NCI-H82 treated with DMSO at 0.1 percent for 48 hours (cell line): ENCODE measurements at regions not wholly inside any gene's neighbourhood (a gene's known extent, or its start where the extent isn't known, plus 50 kb on each side); places are given as distances from the start of the nearest gene placed in this dataset.
"Not testable (repeated sequence)": the region's sequence is repeated elsewhere in the genome, so short reads cannot be mapped to it uniquely, and the experiment has no call there.

ENCODE experiments used
- DNase-seq: peaks from one replicate; lab custom pipeline; 2025; ENCODE audit not compliant: unreplicated experiment; lab: John Stamatoyannopoulos, UW

DNA sequence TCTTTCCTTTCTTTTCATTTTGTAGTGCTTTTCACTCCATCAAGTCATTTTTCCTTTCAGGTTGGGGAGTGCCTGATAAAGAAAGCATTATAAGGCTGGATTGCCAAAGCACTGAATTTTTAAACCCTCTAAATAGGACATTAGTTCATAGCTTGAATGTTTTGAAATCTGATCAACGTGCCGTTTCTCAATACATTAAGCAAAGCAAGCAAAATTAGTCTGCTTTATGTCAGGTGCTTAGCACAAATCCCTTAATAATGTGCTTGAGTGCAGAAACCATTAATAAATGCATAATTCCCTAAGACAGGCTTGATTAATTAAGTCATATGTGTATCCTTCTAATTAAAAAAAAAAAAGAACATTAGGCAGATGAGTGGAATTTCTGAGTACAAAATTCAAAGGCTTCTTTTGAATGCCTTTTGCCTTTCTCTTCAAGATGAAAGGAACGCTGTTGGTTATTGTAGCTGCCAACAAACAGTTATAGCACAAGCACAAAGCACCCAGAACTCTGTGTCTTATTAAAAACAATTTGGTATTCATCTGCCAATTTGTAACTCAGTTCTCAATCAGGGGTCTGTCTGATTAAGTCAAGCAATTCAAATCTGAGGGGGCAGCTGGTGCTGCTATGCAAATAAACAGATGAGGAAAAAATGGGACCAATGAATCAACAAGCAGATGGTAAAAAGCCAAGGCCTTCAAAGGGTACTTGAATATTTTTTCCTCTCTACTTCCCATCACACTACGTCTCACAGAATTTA, 233.7 kb downstream of the TLE1 start:
- peak; percentile 29 for DNase-seq

DNA sequence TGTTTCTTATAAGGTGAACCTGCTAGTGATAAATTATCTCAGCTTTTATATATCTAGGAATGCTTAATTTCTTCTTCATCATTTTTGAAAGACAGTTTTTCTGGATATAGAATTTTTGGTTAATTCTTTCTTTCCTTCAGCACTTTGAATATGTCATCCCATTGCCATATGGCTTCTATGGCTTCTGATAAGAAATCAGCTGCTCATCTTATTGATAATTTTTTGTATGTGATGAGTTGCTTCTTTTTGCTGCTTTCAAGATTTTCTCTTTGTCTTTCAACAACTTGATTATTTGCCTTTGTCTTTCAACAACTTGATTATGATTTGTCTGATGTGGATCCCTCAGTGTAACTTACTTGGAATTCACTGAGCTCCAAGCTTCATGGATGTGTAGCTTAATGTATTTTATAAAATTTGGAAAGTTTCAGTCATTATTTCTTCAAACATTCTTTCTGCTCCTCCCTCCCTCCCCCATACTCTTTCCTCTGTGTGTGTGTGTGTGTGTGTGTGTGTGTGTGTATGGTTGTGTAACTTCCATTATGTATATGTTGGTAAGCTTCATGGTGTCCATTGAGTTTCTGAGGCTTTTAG, 243.9 kb downstream of the TLE1 start:
- no peak for DNase-seq

DNA sequence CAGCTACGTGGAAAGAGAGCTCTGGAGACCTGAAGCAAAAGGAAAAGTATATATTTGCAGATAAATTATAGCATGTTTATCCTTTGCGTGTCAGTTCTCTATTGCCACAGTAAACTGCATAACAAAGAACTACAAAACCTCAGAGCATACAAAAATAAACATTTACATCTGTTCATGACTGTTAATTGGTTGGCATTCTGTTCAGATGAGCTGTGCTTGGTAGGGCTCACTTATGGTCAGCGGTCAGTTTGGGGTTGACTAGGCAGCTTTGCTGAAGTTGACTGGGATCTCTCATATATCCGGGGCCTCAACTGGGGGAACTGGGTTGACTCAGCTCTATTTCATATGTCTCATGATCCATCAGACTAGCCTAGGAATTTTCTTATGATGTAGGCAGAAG, 257.7 kb downstream of the TLE1 start:
- no peak for DNase-seq

DNA sequence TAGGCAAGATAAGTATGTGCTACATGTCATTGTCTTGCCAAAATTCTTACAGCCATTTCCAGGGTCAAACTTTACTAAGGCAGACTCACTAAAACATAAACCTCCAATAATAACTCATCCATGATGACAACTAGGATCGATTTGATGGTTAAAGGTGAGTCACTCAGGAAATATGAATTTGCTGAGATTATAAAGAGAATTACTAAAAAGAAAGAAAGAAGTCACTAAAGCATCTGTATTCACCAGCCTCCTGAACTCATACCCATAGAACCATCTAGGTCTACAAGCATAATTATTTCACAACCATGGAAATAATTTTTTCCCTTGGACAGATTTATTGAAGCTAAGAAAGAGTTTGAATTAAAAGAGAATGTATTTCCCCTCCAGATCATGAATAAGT, 258.6 kb downstream of the TLE1 start:
- DNase-seq = no peak

DNA sequence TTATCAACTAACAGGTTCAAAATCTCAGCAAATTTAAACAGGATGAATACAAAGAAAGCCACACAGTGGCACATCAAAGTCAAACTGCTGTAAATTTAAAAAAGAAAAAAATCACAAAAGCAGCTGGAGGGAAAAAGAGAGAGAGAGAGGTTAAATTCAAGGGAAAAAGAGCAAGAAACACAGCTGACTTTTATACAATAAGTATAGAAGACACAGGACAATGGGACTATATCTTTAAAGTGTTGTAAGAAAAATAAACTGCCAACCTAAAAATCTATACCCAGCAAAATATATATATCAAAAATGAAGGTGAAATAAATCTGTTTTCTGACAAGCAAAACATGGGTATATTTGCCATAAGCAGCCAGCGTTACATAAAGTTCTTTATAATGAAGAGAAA, 261.5 kb downstream of the TLE1 start:
- DNase-seq = no peak

DNA sequence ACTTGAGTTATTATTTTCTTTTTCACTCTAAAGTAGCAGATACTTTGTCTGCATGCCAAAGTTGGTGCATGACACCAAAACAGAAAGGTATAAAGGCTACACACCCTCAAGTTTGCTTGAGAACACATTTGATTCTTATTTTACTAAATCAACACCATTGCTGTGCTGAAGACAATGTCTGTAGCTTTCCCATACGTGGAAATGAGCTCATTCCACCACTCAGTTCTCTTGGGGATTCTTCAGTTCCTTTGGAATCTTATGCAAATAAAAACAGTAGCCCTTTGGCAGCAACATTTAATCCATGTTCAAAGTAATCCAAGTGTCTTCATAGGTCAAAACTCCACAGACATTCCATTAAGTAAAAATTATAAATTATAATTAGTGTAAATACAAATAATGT, 264.9 kb downstream of the TLE1 start:
- DNase-seq = no peak

DNA sequence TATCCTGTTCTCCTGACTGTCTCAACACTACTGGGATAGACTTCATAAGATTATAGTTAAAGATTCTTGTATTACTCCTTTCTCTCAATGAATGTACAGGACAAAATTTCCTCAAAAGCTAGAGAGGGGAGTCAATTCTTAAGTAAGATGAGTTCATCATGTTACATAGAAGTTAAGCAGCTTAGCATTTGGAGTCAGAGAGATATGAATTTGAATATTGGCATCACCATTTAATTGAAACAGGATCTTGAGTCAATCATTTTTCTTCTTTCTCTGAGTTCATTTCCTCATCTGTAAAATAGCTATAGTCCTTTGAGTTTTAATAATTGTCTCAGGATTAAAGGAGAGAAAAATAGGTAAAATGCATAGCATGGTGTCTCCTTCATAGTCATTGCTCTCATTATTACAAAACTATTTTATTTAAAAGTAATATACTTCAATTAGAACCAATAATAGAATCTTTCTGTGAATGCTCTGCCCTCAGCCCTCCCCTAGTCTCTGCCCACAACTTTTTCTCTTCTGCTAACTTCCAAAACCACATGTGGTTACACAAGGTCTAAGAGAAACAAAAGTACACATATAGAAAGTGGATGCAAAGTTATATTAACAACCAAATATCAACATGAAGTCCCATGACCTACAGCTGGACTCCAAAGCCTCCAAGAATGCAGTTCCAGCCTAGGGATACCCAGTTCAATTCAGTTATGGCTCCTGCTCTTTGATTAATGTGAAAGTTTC, 265.6 kb downstream of the TLE1 start:
- no peak for DNase-seq

DNA sequence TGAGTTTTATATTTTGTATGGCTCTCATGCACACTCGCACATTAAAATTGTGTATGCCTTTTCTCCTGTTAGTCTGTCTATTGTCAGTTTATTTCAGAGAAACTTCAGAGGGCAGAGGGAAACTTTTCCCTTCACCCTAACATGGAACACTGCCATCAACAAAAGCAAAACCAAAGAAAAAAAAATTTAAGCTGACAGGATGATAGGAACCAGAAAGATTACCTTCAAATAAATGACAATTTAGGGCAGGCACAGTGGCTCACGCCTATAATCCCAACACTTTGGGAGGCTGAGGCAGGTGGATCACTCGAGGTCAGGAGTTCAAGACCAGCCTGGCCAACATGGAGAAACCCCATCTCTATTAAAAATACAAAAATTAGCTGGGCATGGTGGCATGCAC, 268.3 kb downstream of the TLE1 start:
- not testable (repeated sequence) for DNase-seq

DNA sequence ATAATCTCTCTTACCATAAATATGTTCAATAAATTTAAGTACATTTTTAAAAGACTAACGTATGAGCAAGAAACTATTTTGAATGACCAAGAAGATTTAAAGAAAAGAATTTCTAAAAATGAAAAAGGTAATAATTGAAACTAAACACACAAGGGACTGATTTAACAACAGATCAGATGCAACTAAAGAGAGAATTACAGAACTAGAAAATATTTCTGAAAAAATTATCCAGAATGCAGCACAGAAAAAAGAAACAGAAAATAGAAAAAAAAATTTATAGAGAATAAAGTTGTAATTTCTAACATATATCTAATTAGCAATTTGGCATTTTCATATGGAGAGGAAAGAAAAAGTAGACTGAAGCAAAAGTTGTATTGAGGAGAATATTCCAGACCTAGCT, 269.3 kb downstream of the TLE1 start:
- DNase-seq = no peak

DNA sequence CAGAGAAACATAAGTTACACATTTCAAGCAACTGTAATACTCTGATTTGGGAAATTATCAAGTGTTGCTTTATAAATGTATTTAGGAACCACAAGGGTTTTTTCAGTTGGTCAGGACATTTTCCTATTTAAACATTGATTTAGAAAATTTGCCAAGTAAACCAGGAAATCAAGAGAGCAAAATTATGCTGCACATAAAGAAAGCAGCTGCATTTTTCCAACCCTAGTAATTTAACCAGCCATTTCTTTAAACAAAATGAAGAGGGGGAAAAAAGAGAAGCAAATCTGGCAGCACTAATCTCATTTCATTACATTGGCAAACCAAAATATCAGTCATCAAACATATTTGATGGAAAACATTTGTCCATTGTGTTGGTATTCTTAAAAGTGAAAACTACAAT, 271.4 kb downstream of the TLE1 start:
- no peak for DNase-seq

DNA sequence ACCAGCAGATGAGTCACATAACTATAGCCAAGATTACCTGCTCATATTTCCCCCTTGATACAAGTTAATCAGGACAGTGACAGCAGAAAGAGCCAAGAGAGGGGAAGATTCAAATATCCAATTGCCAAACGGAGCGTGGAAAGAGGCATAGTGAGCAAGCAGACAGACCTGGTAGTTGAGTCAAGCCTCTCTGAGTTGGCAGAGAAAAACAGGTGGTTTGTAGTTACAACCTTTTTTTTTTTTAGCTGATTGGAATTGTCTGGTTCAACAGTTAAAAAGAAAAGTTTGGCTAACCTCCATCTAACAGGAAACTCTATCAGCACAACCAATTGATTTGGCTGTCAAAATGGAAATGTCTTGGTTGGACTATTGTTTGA, 272.1 kb downstream of the TLE1 start:
- no peak for DNase-seq

DNA sequence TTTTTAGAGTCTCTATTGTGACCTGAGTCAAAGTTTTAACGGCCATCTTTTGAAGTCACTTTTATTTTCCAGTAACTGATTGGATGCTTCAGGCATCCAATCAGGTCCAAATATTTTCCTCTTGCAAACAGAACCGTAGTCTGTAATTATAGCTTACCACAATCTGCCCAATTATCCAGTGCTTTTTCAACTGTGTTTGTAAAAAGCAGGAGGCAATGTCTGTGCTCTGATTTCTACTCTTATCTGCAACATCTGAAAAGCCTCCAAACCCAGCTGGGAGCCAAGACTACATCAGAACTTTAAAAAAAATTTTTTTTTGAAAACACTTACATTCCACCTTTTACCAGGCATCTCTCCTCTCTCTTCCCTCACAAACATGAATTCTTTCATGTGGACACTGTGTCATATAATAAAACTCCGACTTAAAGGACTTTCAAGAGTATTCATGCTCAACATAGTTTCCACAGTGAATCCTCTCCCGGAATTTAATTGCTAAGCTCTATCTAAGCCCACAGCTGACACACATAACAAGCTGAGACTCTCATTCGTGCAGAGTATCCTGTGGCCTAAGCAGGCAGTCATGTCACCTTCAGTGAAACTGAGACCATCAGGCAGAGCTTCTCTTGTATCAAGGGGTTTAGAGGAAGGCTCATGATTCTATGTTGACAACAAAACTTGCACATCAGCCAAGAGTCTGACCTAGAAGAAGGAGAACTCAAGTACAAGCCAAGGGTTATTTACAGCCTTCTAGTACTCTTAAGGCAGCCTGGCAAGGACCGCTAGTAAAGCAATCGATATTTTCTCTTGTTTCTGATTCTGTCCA, 272.7 kb downstream of the TLE1 start:
- DNase-seq = no peak

DNA sequence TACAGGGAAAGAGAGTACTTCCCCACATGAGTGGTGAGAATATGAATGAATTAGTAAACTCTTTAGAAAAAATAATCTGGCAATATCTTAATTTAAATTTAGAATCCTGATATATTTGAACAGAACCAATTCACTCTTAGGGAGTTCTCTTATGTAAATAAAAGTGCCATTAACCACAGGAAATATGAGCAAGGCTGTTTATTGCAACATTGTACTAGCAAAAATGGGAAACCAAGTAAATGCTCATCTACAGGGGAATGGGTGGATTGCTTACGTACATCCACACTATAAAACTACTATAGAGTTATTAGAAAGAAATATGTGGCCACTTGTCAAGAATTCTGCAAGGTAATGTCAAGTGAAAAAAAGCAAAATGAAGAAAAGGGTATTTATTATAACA, 274.5 kb downstream of the TLE1 start:
- DNase-seq = no peak

DNA sequence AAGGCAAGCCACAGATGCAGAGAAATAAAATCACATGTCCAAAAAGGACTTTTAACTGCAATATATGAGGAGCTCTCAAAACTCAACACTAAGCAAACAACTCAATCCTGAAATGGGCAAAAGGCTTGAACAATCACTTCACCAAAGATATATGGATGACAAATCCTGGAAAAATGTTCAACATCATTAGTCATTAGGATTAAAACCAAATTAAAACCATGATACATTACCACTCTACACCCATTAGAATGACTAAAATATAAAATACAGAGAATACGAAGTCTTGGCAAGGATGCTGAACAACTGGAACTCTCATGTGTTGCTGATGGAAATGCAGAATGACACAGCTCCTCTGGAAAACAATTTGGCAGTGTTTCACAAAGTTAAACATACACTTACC, 277.4 kb downstream of the TLE1 start:
- DNase-seq = no peak

DNA sequence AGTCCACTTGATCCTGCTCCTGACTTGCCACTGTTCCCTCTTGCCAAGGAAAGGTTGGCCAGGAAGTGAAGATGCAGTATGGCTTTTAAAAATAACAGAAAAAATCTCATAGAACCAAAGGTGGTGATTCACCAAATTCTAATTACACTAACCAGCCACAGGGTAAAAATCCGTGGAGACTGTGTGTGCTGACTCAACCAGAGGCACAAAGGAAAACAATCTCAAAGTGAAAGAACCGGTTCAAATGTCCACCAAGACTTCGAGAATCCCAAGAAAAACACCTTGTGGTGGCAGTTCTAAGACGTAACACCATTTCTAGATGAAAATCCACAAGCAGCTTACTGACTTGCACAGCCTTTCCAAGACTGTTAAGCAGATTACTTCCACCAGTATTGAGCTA, 279.1 kb downstream of the TLE1 start:
- peak; percentile 20 for DNase-seq

DNA sequence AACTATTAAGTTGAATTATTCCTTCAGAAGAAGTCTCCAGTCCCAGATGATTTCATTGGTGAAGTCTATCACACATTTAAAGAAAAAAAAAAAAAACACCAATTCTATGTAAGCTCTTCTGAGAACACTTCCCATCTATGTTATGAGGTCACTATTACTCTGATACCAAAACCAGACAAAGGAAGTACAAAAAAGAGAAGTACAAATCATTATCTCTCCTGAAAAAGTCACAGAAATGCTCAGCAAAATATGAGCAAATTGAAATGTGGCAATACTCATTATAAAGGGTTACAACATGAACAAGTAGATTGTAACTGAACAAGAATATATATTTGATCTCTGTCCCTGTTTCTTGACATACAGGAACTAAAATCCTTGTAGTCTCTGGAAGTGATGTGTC, 280.4 kb downstream of the TLE1 start:
- DNase-seq = no peak

DNA sequence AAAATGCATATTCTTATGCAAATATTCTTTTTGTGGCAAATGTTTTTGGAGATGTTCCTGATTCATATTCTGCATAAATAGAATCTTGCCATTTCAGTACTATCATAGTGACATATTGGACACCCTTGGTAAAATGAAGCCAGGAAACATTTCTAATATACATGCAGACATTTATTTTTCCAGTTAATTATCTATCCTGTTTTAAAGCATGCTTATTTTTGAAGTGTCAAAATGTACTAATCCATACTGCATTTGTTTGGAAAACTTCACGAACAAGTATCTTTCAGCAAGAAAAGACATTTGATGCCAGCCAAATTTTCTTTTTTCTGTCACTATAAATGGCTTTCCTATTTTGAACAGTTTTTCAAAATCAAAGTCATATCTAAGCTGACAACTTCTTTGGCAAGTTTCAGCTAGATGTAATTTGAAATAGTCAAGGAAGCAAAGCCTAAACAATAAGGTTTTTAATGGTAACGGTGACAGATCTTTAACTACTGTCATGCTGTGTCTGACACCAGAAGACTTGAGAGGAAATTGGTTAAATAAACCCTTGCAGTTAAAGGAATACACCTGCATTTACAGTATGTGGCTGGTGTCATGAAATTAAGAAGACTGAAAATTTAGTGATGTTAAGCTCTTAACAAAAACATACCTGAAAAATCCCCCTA, 284.3 kb downstream of the TLE1 start:
- no peak for DNase-seq

DNA sequence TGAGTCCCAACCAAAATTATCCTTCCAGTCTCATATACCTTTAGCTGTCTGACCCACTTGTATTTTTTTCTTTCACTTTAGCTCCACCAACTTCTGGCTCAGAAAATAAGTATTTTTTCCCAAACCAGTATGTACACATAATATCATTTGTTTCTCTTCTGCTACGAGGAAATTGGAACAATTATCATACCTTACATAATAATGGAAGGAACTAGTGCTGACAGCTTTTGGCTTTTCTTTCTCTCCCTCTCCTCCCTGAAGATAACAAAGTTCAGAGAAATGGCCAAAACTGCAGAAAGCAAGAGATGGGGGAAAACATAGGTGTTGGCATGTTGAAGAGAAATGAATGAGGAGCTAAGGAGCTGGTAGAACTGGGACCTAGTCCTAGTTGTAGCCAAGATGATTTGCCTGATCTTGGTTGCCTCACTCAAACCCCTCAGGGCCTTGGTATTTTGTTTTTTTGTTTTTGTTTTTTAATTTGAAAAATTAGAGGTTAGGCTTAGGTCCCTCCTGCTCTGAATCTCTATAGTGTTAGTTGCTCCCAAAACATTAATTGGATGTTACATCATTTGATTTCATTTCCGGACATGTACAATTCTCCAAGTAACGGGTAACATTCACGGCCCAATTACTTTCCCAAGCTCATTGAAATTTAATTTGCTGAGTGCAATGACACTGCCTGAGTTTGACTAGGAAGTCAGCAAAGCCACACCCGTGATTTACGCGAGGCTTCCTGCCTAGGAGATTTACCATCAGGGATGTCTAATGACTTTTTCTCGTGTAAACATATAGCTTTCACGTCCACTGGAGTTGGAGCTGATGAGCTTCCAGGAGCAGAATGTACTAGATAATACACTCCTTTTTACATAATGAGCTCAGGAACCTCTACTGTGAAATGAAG, 291.6 kb downstream of the TLE1 start:
- DNase-seq = no peak

DNA sequence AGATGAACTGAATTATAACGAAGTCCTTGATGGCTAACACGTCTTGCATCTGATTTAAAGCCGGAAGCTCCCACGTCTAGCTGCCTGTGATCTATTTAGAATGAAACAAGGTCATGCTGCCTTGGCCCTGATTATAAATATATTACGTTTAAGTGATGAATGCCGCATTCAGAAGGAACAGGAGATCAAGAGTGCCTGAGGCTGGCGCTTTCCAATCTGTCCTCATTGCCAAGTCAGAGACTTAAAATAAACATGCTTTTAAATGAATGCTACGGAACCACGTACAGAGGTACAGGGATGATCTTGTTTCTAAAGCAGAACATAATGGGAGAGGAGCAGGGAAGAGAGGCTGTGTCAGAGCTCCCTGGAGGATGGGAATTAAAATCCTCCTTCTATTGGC, 292.8 kb downstream of the TLE1 start:
- no peak for DNase-seq

DNA sequence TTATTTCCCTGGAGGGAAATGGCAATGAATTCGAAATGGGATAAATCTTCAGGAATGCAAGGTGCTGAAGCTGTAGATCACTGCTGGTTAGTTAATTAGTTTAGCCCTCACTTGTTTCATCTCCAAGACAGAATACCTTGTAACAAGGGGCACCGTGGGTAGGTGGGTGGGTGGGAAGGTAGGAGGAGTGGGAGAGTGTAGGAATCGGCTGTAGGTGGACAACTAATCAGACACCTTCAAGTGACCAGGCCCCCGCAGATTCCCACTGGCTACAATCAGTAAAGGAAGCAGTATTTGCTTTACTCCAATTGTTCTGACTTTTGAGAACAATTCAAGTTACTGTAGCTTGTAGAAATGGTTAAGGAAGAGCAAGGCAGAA, 293.7 kb downstream of the TLE1 start:
- DNase-seq = no peak
